SK-N-SH (cell line): ENCODE measurements at regions not wholly inside any gene's neighbourhood (a gene's known extent, or its start where the extent isn't known, plus 50 kb on each side); places are given as distances from the start of the nearest gene placed in this dataset.

Experiments used
- CTCF ChIP-seq: fragments of 200-600 bp; sonication (generic); IDR thresholded peaks from 2 replicates; pipeline ENCODE4 v1.6.1; 2017; ENCODE audit warnings: antibody characterized with exemption, mild to moderate bottlenecking, moderate library complexity
- EZH2phosphoT487 ChIP-seq: fragments of 200-600 bp; sonication (generic); IDR thresholded peaks from 2 replicates; pipeline ENCODE4 v1.6.1; 2017; ENCODE audit warnings: low read depth, mixed run types, mild to moderate bottlenecking, antibody characterized with exemption, moderate library complexity, borderline replicate concordance
- GABPA ChIP-seq: IDR thresholded peaks from 2 replicates; pipeline ENCODE4 v1.4.0; 2012; ENCODE audit warnings: low read depth, mild to moderate bottlenecking
- JUND ChIP-seq: IDR thresholded peaks from 2 replicates; pipeline ENCODE4 v1.4.0; 2012
- POLR2AphosphoS5 ChIP-seq: IDR thresholded peaks from 2 replicates; pipeline ENCODE4 v1.6.1; 2012; ENCODE audit warnings: low read depth, low read length
- RAD21 ChIP-seq: IDR thresholded peaks from 2 replicates; pipeline ENCODE4 v1.6.1; 2012; ENCODE audit warnings: mild to moderate bottlenecking, low read length
- REST ChIP-seq: IDR thresholded peaks from 2 replicates; pipeline ENCODE4 v1.6.1; 2012; ENCODE audit warnings: mild to moderate bottlenecking, low read depth, low read length, moderate library complexity
- USF2 ChIP-seq: fragments of 150-350 bp; IDR thresholded peaks from 2 replicates; pipeline ENCODE4 v1.6.1; 2017; ENCODE audit warnings: antibody characterized with exemption, low read length, low read depth, borderline replicate concordance
- ZBTB33 ChIP-seq: IDR thresholded peaks from 2 replicates; pipeline ENCODE4 v1.4.0; 2012; ENCODE audit warnings: low read depth, borderline replicate concordance

GRCh38 chr12:41905759-41906297, 238.8 kb downstream of the GXYLT1 start:
- TF ChIP-seq CTCF (no peak), ZBTB33 (no peak), EZH2phosphoT487 (no peak), RAD21 (no peak), POLR2AphosphoS5 (no peak), GABPA (no peak), REST (no peak), JUND (no peak), USF2 (no peak)
